ENCODE measurements at regions not wholly inside any gene's neighbourhood (a gene's known extent, or its start where the extent isn't known, plus 50 kb on each side); places are given as distances from the start of the nearest gene placed in this dataset.

- H3K9me3 ChIP-seq (ENCODE audit: control insufficient read depth in 1 of 2, low read length in 2 of 2): peaks cover 5 to 7% of the 10 kb centered on the region in 2 donors
- H3K4me1 ChIP-seq (ENCODE audit: control insufficient read depth in 1 of 2, insufficient read depth in 2 of 2, low read length in 2 of 2): no peaks in the 10 kb centered on the region
- H3K36me3 ChIP-seq (ENCODE audit: control insufficient read depth in 1 of 2, insufficient read depth in 2 of 2, low read length in 2 of 2): no peaks in the 10 kb centered on the region
- H3K27me3 ChIP-seq (ENCODE audit: low read depth, low read length): no peaks in the 10 kb centered on the region
- no peak overlapping the region for H3K27ac ChIP-seq (ENCODE audit: low read length)
- no peak overlapping the region for H3K4me3 ChIP-seq (ENCODE audit: low read depth in 1 of 2, low read length in 2 of 2)
Measured at GRCh38 chr3:31028766-31029165, 134.3 kb upstream of the GADL1 start.

GRCh38 chr3:31029706-31030105, 135.2 kb upstream of the GADL1 start:
- peaks cover 5 to 7% of the 10 kb centered on the region in 2 donors for H3K9me3 ChIP-seq (ENCODE audit: control insufficient read depth in 1 of 2, low read length in 2 of 2)
- H3K4me1 ChIP-seq (ENCODE audit: control insufficient read depth in 1 of 2, insufficient read depth in 2 of 2, low read length in 2 of 2): no peaks in the 10 kb centered on the region
- no peaks in the 10 kb centered on the region for H3K27me3 ChIP-seq (ENCODE audit: low read depth, low read length)
- H3K27ac ChIP-seq (ENCODE audit: low read length): no peak overlapping the region
- H3K4me3 ChIP-seq (ENCODE audit: low read depth in 1 of 2, low read length in 2 of 2): no peak overlapping the region
- H3K36me3 ChIP-seq (ENCODE audit: control insufficient read depth in 1 of 2, insufficient read depth in 2 of 2, low read length in 2 of 2): no peaks in the 10 kb centered on the region

GRCh38 chr3:31035681-31036080, 141.2 kb upstream of the GADL1 start:
- no peaks in the 10 kb centered on the region for H3K9me3 ChIP-seq (ENCODE audit: control insufficient read depth in 1 of 2, low read length in 2 of 2)
- H3K36me3 ChIP-seq (ENCODE audit: control insufficient read depth in 1 of 2, insufficient read depth in 2 of 2, low read length in 2 of 2): no peaks in the 10 kb centered on the region
- H3K27me3 ChIP-seq (ENCODE audit: low read depth, low read length): no peaks in the 10 kb centered on the region
- no peak overlapping the region for H3K4me3 ChIP-seq (ENCODE audit: low read depth in 1 of 2, low read length in 2 of 2)
- no peak overlapping the region for H3K27ac ChIP-seq (ENCODE audit: low read length)
- H3K4me1 ChIP-seq (ENCODE audit: control insufficient read depth in 1 of 2, insufficient read depth in 2 of 2, low read length in 2 of 2): no peaks in the 10 kb centered on the region

- no peaks in the 10 kb centered on the region for H3K27me3 ChIP-seq (ENCODE audit: low read depth, low read length)
- no peaks in the 10 kb centered on the region for H3K36me3 ChIP-seq (ENCODE audit: control insufficient read depth in 1 of 2, insufficient read depth in 2 of 2, low read length in 2 of 2)
- peaks cover 0 to 8% of the 10 kb centered on the region in 2 donors for H3K9me3 ChIP-seq (ENCODE audit: control insufficient read depth in 1 of 2, low read length in 2 of 2)
- no peaks in the 10 kb centered on the region for H3K4me1 ChIP-seq (ENCODE audit: control insufficient read depth in 1 of 2, insufficient read depth in 2 of 2, low read length in 2 of 2)
- no peak overlapping the region for H3K27ac ChIP-seq (ENCODE audit: low read length)
- no peak overlapping the region for H3K4me3 ChIP-seq (ENCODE audit: low read depth in 1 of 2, low read length in 2 of 2)
Measured at GRCh38 chr3:31038086-31038739, 143.8 kb upstream of the GADL1 start.

- no peaks in the 10 kb centered on the region for H3K27me3 ChIP-seq (ENCODE audit: low read depth, low read length)
- no peaks in the 10 kb centered on the region for H3K36me3 ChIP-seq (ENCODE audit: control insufficient read depth in 1 of 2, insufficient read depth in 2 of 2, low read length in 2 of 2)
- H3K4me1 ChIP-seq (ENCODE audit: control insufficient read depth in 1 of 2, insufficient read depth in 2 of 2, low read length in 2 of 2): no peaks in the 10 kb centered on the region
- peaks cover 0 to 14% of the 10 kb centered on the region in 2 donors for H3K9me3 ChIP-seq (ENCODE audit: control insufficient read depth in 1 of 2, low read length in 2 of 2)
- no peak overlapping the region for H3K4me3 ChIP-seq (ENCODE audit: low read depth in 1 of 2, low read length in 2 of 2)
- H3K27ac ChIP-seq (ENCODE audit: low read length): no peak overlapping the region
Measured at GRCh38 chr3:31039145-31039544, 144.7 kb upstream of the GADL1 start.

GRCh38 chr3:31041161-31041978, 146.9 kb upstream of the GADL1 start:
- Histone ChIP-seq H3K36me3 (ENCODE audit: control insufficient read depth in 1 of 2, insufficient read depth in 2 of 2, low read length in 2 of 2) (no peaks in the 10 kb centered on the region), H3K9me3 (ENCODE audit: control insufficient read depth in 1 of 2, low read length in 2 of 2) (peaks cover 0 to 14% of the 10 kb centered on the region in 2 donors), H3K27me3 (ENCODE audit: low read depth, low read length) (no peaks in the 10 kb centered on the region), H3K4me1 (ENCODE audit: control insufficient read depth in 1 of 2, insufficient read depth in 2 of 2, low read length in 2 of 2) (no peaks in the 10 kb centered on the region), H3K27ac (ENCODE audit: low read length) (no peak overlapping the region), H3K4me3 (ENCODE audit: low read depth in 1 of 2, low read length in 2 of 2) (no peak overlapping the region)

GRCh38 chr3:31043184-31043819, 148.8 kb upstream of the GADL1 start:
- no peaks in the 10 kb centered on the region for H3K4me1 ChIP-seq (ENCODE audit: control insufficient read depth in 1 of 2, insufficient read depth in 2 of 2, low read length in 2 of 2)
- H3K27me3 ChIP-seq (ENCODE audit: low read depth, low read length): no peaks in the 10 kb centered on the region
- peaks cover 0 to 14% of the 10 kb centered on the region in 2 donors for H3K9me3 ChIP-seq (ENCODE audit: control insufficient read depth in 1 of 2, low read length in 2 of 2)
- H3K36me3 ChIP-seq (ENCODE audit: control insufficient read depth in 1 of 2, insufficient read depth in 2 of 2, low read length in 2 of 2): no peaks in the 10 kb centered on the region
- no peak overlapping the region for H3K4me3 ChIP-seq (ENCODE audit: low read depth in 1 of 2, low read length in 2 of 2)
- no peak overlapping the region for H3K27ac ChIP-seq (ENCODE audit: low read length)

GRCh38 chr3:31047673-31048072, 153.2 kb upstream of the GADL1 start:
- H3K27me3 ChIP-seq (ENCODE audit: low read depth, low read length): no peaks in the 10 kb centered on the region
- no peak overlapping the region for H3K27ac ChIP-seq (ENCODE audit: low read length)

GRCh38 chr3:31048143-31048542, 153.7 kb upstream of the GADL1 start:
- Histone ChIP-seq H3K4me1 (ENCODE audit: control insufficient read depth in 1 of 2, insufficient read depth in 2 of 2, low read length in 2 of 2) (no peaks in the 10 kb centered on the region), H3K4me3 (ENCODE audit: low read depth in 1 of 2, low read length in 2 of 2) (no peak overlapping the region), H3K27me3 (ENCODE audit: low read depth, low read length) (no peaks in the 10 kb centered on the region), H3K9me3 (ENCODE audit: control insufficient read depth in 1 of 2, low read length in 2 of 2) (peaks cover 0 to 7% of the 10 kb centered on the region in 2 donors), H3K27ac (ENCODE audit: low read length) (no peak overlapping the region), H3K36me3 (ENCODE audit: control insufficient read depth in 1 of 2, insufficient read depth in 2 of 2, low read length in 2 of 2) (no peaks in the 10 kb centered on the region)

More at GRCh38 chr3:31047673-31048072, 153.2 kb upstream of the GADL1 start:
- Histone ChIP-seq H3K4me3 (ENCODE audit: low read depth in 1 of 2, low read length in 2 of 2) (no peak overlapping the region), H3K36me3 (ENCODE audit: control insufficient read depth in 1 of 2, insufficient read depth in 2 of 2, low read length in 2 of 2) (no peaks in the 10 kb centered on the region), H3K9me3 (ENCODE audit: control insufficient read depth in 1 of 2, low read length in 2 of 2) (peaks cover 0 to 11% of the 10 kb centered on the region in 2 donors), H3K4me1 (ENCODE audit: control insufficient read depth in 1 of 2, insufficient read depth in 2 of 2, low read length in 2 of 2) (no peaks in the 10 kb centered on the region)

- Histone ChIP-seq H3K9me3 (ENCODE audit: control insufficient read depth in 1 of 2, low read length in 2 of 2) (no peaks in the 10 kb centered on the region), H3K36me3 (ENCODE audit: control insufficient read depth in 1 of 2, insufficient read depth in 2 of 2, low read length in 2 of 2) (no peaks in the 10 kb centered on the region), H3K4me1 (ENCODE audit: control insufficient read depth in 1 of 2, insufficient read depth in 2 of 2, low read length in 2 of 2) (no peaks in the 10 kb centered on the region), H3K27ac (ENCODE audit: low read length) (no peak overlapping the region), H3K27me3 (ENCODE audit: low read depth, low read length) (no peaks in the 10 kb centered on the region), H3K4me3 (ENCODE audit: low read depth in 1 of 2, low read length in 2 of 2) (no peak overlapping the region)
Measured at GRCh38 chr3:31050296-31050695, 155.8 kb upstream of the GADL1 start.

GRCh38 chr3:31051226-31051625, 156.8 kb upstream of the GADL1 start:
- no peaks in the 10 kb centered on the region for H3K36me3 ChIP-seq (ENCODE audit: control insufficient read depth in 1 of 2, insufficient read depth in 2 of 2, low read length in 2 of 2)
- H3K27ac ChIP-seq (ENCODE audit: low read length): no peak overlapping the region
- H3K27me3 ChIP-seq (ENCODE audit: low read depth, low read length): no peaks in the 10 kb centered on the region
- H3K9me3 ChIP-seq (ENCODE audit: control insufficient read depth in 1 of 2, low read length in 2 of 2): no peaks in the 10 kb centered on the region
- H3K4me1 ChIP-seq (ENCODE audit: control insufficient read depth in 1 of 2, insufficient read depth in 2 of 2, low read length in 2 of 2): no peaks in the 10 kb centered on the region
- no peak overlapping the region for H3K4me3 ChIP-seq (ENCODE audit: low read depth in 1 of 2, low read length in 2 of 2)

All from muscle layer of duodenum (tissue), 2 donors.